Smooth muscle cell (in vitro differentiated cells): ENCODE measurements at regions not wholly inside any gene's neighbourhood (a gene's known extent, or its start where the extent isn't known, plus 50 kb on each side); places are given as distances from the start of the nearest gene placed in this dataset.

Experiments
- DNase-seq: peaks from one replicate; lab custom pipeline; 2025; ENCODE audit not compliant: unreplicated experiment; lab: John Stamatoyannopoulos, UW
- H2AFZ ChIP-seq: fragments of 200-600 bp; sonication (generic); 2 replicates; pipeline ENCODE4 v1.6.0; 2016; ENCODE audit warnings: antibody characterized with exemption, low read depth, mild to moderate bottlenecking
- H3F3A ChIP-seq: fragments of 200-600 bp; sonication (generic); 2 replicates; pipeline ENCODE4 v1.6.0; 2017; ENCODE audit warnings: antibody characterized with exemption, low read depth
- H3K27ac ChIP-seq: fragments of 200-600 bp; sonication (generic); 2 replicates; pipeline ENCODE4 v1.5.1; 2016; ENCODE audit warnings: low read depth, mild to moderate bottlenecking
- H3K27me3 ChIP-seq: fragments of 200-600 bp; sonication (generic); 2 replicates; pipeline ENCODE4 v1.6.1; 2016; ENCODE audit warnings: low read depth, mild to moderate bottlenecking
- H3K36me3 ChIP-seq: fragments of 200-600 bp; sonication (generic); 2 replicates; pipeline ENCODE4 v1.5.1; 2016; ENCODE audit warnings: low read depth
- H3K4me1 ChIP-seq: fragments of 200-600 bp; sonication (generic); 2 replicates; pipeline ENCODE4 v1.5.1; 2016; ENCODE audit warnings: low read depth
- H3K4me2 ChIP-seq: fragments of 200-600 bp; sonication (generic); 2 replicates; pipeline ENCODE4 v1.6.0; 2016; ENCODE audit warnings: mild to moderate bottlenecking
- H3K4me3 ChIP-seq: fragments of 200-600 bp; sonication (generic); 2 replicates; pipeline ENCODE4 v1.5.1; 2016; ENCODE audit warnings: mild to moderate bottlenecking
- H3K79me2 ChIP-seq: fragments of 200-600 bp; sonication (generic); 2 replicates; pipeline ENCODE4 v1.6.0; 2016; ENCODE audit warnings: low read depth, mild to moderate bottlenecking
- H3K9ac ChIP-seq: fragments of 200-600 bp; sonication (generic); 2 replicates; pipeline ENCODE4 v1.6.0; 2016; ENCODE audit warnings: low read depth
- H3K9me3 ChIP-seq: fragments of 200-600 bp; sonication (generic); replicated peaks from 2 replicates; pipeline ENCODE4 v1.5.1; 2016; ENCODE audit warnings: low read depth
- H4K20me1 ChIP-seq: fragments of 200-600 bp; sonication (generic); 2 replicates; pipeline ENCODE4 v1.6.0; 2016; ENCODE audit warnings: low read depth
- WGBS: methylation state at CpG from one replicate; pipeline ENCODE4 v1.1.7; 2016; ENCODE audit warnings: low lambda C conversion rate; 5-methylcytosine and 5-hydroxymethylcytosine counted together
- TF ChIP-seq, protein P1 (sequence below): fragments of 200-600 bp; sonication (generic); IDR thresholded peaks from 2 replicates; pipeline ENCODE4 v1.5.1; 2017; ENCODE audit warnings: borderline replicate concordance, mild to moderate bottlenecking, antibody characterized with exemption; ENCODE audit not compliant: insufficient read depth, poor library complexity, severe bottlenecking

- Histone ChIP-seq H3K79me2 (no peaks in the 10 kb centered on the region), H3K4me1 (no peaks in the 10 kb centered on the region), H2AFZ (no peak overlapping the region), H3K9ac (no peak overlapping the region), H4K20me1 (no peaks in the 10 kb centered on the region), H3K4me3 (no peak overlapping the region), H3K36me3 (peaks cover 19% of the 10 kb centered on the region), H3K4me2 (no peak overlapping the region), H3K9me3 (peaks cover 8% of the 10 kb centered on the region), H3F3A (no peaks in the 10 kb centered on the region), H3K27ac (no peak overlapping the region), H3K27me3 (no peaks in the 10 kb centered on the region)
- TF ChIP-seq, protein P1, sequence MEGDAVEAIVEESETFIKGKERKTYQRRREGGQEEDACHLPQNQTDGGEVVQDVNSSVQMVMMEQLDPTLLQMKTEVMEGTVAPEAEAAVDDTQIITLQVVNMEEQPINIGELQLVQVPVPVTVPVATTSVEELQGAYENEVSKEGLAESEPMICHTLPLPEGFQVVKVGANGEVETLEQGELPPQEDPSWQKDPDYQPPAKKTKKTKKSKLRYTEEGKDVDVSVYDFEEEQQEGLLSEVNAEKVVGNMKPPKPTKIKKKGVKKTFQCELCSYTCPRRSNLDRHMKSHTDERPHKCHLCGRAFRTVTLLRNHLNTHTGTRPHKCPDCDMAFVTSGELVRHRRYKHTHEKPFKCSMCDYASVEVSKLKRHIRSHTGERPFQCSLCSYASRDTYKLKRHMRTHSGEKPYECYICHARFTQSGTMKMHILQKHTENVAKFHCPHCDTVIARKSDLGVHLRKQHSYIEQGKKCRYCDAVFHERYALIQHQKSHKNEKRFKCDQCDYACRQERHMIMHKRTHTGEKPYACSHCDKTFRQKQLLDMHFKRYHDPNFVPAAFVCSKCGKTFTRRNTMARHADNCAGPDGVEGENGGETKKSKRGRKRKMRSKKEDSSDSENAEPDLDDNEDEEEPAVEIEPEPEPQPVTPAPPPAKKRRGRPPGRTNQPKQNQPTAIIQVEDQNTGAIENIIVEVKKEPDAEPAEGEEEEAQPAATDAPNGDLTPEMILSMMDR, result no peak
- WGBS, result 97% methylated on average over 16 of the region's 43 CpGs
- no peak for DNase-seq
These were observed 83.2 kb downstream of the PTPRS start for GRCh38 chr19:5257155-5258045.

- Histone ChIP-seq H3K9ac (no peak overlapping the region), H3K4me1 (no peaks in the 10 kb centered on the region), H3K4me2 (no peak overlapping the region), H3K27ac (no peak overlapping the region), H4K20me1 (no peaks in the 10 kb centered on the region), H3K27me3 (no peaks in the 10 kb centered on the region), H3K9me3 (peaks cover 8% of the 10 kb centered on the region), H3K79me2 (no peaks in the 10 kb centered on the region), H3K4me3 (no peak overlapping the region), H3K36me3 (peaks cover 19% of the 10 kb centered on the region), H3F3A (no peaks in the 10 kb centered on the region), H2AFZ (no peak overlapping the region)
- WGBS, result 97% methylated on average over 22 of the region's 22 CpGs
- TF ChIP-seq, protein P1, result no peak
- DNase-seq, result no peak
These were observed 84.9 kb downstream of the PTPRS start for GRCh38 chr19:5255602-5256231.

DNA sequence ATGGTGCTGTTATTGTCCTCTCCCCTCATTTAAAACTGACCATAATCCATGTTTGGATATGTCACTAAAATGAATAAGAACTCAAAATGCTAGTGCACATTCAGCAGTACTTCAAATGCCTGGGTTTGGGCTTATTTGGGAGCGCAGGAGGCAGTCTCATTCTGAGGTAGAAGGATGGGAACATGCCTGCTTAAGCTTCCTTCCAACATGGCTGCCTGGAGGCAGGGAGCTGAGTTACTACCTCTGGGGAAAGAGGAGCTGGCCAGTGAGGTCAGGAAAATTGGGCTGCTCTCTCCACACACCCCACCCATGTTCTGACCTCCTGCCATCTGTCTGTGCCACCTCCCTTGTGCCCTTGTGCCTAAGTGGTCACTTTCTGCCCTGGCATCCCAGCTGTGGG, 85.7 kb downstream of the PTPRS start:
- TF ChIP-seq, protein P1, result no peak
- Histone ChIP-seq H3K9ac (no peak overlapping the region), H3K4me2 (no peak overlapping the region), H3K9me3 (peaks cover 8% of the 10 kb centered on the region), H4K20me1 (no peaks in the 10 kb centered on the region), H3K79me2 (no peaks in the 10 kb centered on the region), H3F3A (no peaks in the 10 kb centered on the region), H3K27ac (no peak overlapping the region), H3K4me3 (no peak overlapping the region), H2AFZ (no peak overlapping the region), H3K4me1 (no peaks in the 10 kb centered on the region), H3K36me3 (peaks cover 19% of the 10 kb centered on the region), H3K27me3 (no peaks in the 10 kb centered on the region)
- 100% methylated on average over 1 of the region's 1 CpG for WGBS
- DNase-seq, result no peak
